GM18508 (cell line): ENCODE measurements at regions not wholly inside any gene's neighbourhood (a gene's known extent, or its start where the extent isn't known, plus 50 kb on each side); places are given as distances from the start of the nearest gene placed in this dataset.
"Not testable (repeated sequence)": the region's sequence is repeated elsewhere in the genome, so short reads cannot be mapped to it uniquely, and the experiment has no call there.

Experiments
- ATAC-seq: cut with Tn5 transposase; IDR thresholded peaks from one replicate; pipeline ENCODE4 v1.9.1; 2021; ENCODE audit warnings: moderate number of reproducible peaks; ENCODE audit not compliant: insufficient read depth, unreplicated experiment

- no peak for ATAC-seq
Measured at GRCh38 chr13:76668716-76669115, 217.5 kb downstream of the KCTD12 start.

- ATAC-seq = no peak
Measured at GRCh38 chr13:76668141-76668540, 218.1 kb downstream of the KCTD12 start.

- no peak for ATAC-seq
Measured at GRCh38 chr13:76667551-76667950, 218.7 kb downstream of the KCTD12 start.

GRCh38 chr13:76663592-76664335, 222.4 kb downstream of the KCTD12 start:
- no peak for ATAC-seq

- ATAC-seq = not testable (repeated sequence)
Measured at GRCh38 chr13:76659074-76659473, 227.1 kb downstream of the KCTD12 start.

GRCh38 chr13:76656500-76656899, 229.7 kb downstream of the KCTD12 start:
- ATAC-seq = no peak

- no peak for ATAC-seq
Measured at GRCh38 chr13:76656056-76656455, 230.1 kb downstream of the KCTD12 start.

- no peak for ATAC-seq
Measured at GRCh38 chr13:76654263-76654662, 231.9 kb downstream of the KCTD12 start.

- no peak for ATAC-seq
Measured at GRCh38 chr13:76651286-76651685, 234.9 kb downstream of the KCTD12 start.

GRCh38 chr13:76647550-76647949, 238.7 kb downstream of the KCTD12 start:
- ATAC-seq = no peak

- no peak for ATAC-seq
Measured at GRCh38 chr13:76646946-76647345, 239.3 kb downstream of the KCTD12 start.

- no peak for ATAC-seq
Measured at GRCh38 chr13:76645632-76646031, 240.6 kb downstream of the KCTD12 start.

- no peak for ATAC-seq
Measured at GRCh38 chr13:76644906-76645305, 241.3 kb downstream of the KCTD12 start.

GRCh38 chr13:76643596-76643995, 242.6 kb downstream of the KCTD12 start:
- ATAC-seq = no peak

GRCh38 chr13:76641056-76641455, 245.1 kb downstream of the KCTD12 start:
- no peak for ATAC-seq

GRCh38 chr13:76638882-76639281, 247.3 kb downstream of the KCTD12 start:
- no peak for ATAC-seq

- no peak for ATAC-seq
Measured at GRCh38 chr13:76638181-76638580, 248.0 kb downstream of the KCTD12 start.

GRCh38 chr13:76637641-76638141, 248.5 kb downstream of the KCTD12 start:
- ATAC-seq = no peak

GRCh38 chr13:76636829-76637228, 249.4 kb downstream of the KCTD12 start:
- ATAC-seq = no peak

GRCh38 chr13:76635232-76636230, 250.7 kb downstream of the KCTD12 start:
- ATAC-seq = no peak
